IMR-90 (cell line): ENCODE measurements at regions not wholly inside any gene's neighbourhood (a gene's known extent, or its start where the extent isn't known, plus 50 kb on each side); places are given as distances from the start of the nearest gene placed in this dataset.

Source experiments
- BHLHE40 ChIP-seq: fragments of 150-350 bp; IDR thresholded peaks from 2 replicates; pipeline ENCODE4 v1.6.1; 2016; ENCODE audit warnings: mild to moderate bottlenecking, low read depth, low read length
- CEBPB ChIP-seq: IDR thresholded peaks from 2 replicates; pipeline ENCODE4 v1.6.1; 2012; ENCODE audit warnings: low read depth, low read length, improper control_type of control experiment
- CTCF ChIP-seq: conservative IDR thresholded peaks from 2 replicates; pipeline ENCODE4 v1.5.1; 2012; ENCODE audit warnings: mild to moderate bottlenecking, low read depth, low read length, improper control_type of control experiment
- POLR2A ChIP-seq: IDR thresholded peaks from 2 replicates; pipeline ENCODE4 v1.6.1; 2012; ENCODE audit warnings: mild to moderate bottlenecking, low read depth, low read length
- RAD21 ChIP-seq: IDR thresholded peaks from 2 replicates; pipeline ENCODE4 v1.6.1; 2012; ENCODE audit warnings: low read length, improper control_type of control experiment
- RCOR1 ChIP-seq: IDR thresholded peaks from 2 replicates; pipeline ENCODE4 v1.6.1; 2012; ENCODE audit warnings: mild to moderate bottlenecking, low read length, improper control_type of control experiment; ENCODE audit not compliant: insufficient replicate concordance
- SMC3 ChIP-seq: fragments of 150-350 bp; IDR thresholded peaks from 2 replicates; pipeline ENCODE4 v1.6.1; 2016; ENCODE audit warnings: low read depth, mild to moderate bottlenecking, antibody characterized with exemption, low read length, moderate library complexity
- USF2 ChIP-seq: fragments of 150-350 bp; IDR thresholded peaks from 2 replicates; pipeline ENCODE4 v1.6.1; 2017; ENCODE audit warnings: mild to moderate bottlenecking, antibody characterized with exemption, low read length, low read depth

- TF ChIP-seq CTCF (no peak), SMC3 (no peak), RAD21 (no peak), POLR2A (no peak), BHLHE40 (no peak), RCOR1 (no peak), CEBPB (no peak), USF2 (no peak)
Measured at GRCh38 chr1:220369511-220369910, 97.3 kb upstream of the RAB3GAP2 start.
